ENCODE measurements at regions not wholly inside any gene's neighbourhood (a gene's known extent, or its start where the extent isn't known, plus 50 kb on each side); places are given as distances from the start of the nearest gene placed in this dataset.

- TF ChIP-seq HMGXB3 (CRISPR knock-in tag; IDR thresholded peaks at IDR 0.05; ENCODE audit: borderline replicate concordance): no peak
These were observed 187.8 kb upstream of the PTBP2 start (continued) for GRCh38 chr1:96533820-96534219.

DNA sequence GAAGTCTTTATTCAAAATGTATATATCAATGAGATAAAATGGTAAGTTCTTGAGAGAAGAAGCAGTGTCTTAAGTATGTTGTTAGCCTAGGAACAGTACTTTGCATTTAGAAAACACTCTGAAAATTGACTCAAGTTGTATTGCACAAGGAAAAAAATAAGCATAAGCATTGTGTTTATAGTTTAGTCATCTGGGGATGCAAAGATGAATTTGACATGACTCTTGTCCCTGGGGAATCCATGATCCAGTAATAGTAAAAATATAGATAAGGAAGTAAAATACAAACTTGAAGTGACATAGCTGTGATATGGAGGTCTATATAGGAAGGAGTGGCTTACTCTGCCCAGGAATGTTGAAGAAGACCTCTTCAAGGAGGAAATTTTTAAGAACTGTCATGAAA lies 185.0 kb upstream of the PTBP2 start:
- no TSS peak for BruUV-seq (replicated peaks)
- no peaks in the 10 kb centered on the region for H4K20me1 ChIP-seq (ENCODE audit: insufficient read depth, low read length)
- FAIRE-seq (no peak), DNase-seq (ENCODE audit: low spot score) (no peak), ATAC-seq (no peak)
- no peak overlapping the region for H2AFZ ChIP-seq (ENCODE audit: low read length)
- no peaks in the 10 kb centered on the region for H3K36me3 ChIP-seq (replicated peaks in 1 of 2; ENCODE audit: control insufficient read depth in 1 of 2, insufficient read depth in 2 of 2, low read length in 2 of 2)
- no peak overlapping the region for H3K9ac ChIP-seq (ENCODE audit: insufficient read depth, low read depth, low read length)
- H3K4me1 ChIP-seq (ENCODE audit: insufficient read depth, low read length): no peaks in the 10 kb centered on the region
- CTCF ChIA-PET (ENCODE audit: low intra/inter-chr PET ratio, low total read pairs): no interaction called here
- H3K9me3 ChIP-seq (ENCODE audit: low read length): no peaks in the 10 kb centered on the region
- no peak overlapping the region for H3K27ac ChIP-seq (ENCODE audit: extremely low read length, insufficient read depth, low read length)
- no peak overlapping the region for H3K4me3 ChIP-seq (replicated peaks in 1 of 3; ENCODE audit: insufficient read depth in 1 of 3, low read depth in 2 of 3, low read length in 3 of 3)
- no peaks in the 10 kb centered on the region for H3K27me3 ChIP-seq (ENCODE audit: control insufficient read depth in 1 of 2, insufficient read depth in 2 of 2, low read length in 2 of 2)
- H3K79me2 ChIP-seq (ENCODE audit: insufficient read depth, low read length): no peaks in the 10 kb centered on the region
- POLR2A ChIA-PET: no interaction called here
- no peak overlapping the region for H3K4me2 ChIP-seq (ENCODE audit: low read depth, low read length)
- intact Hi-C loops (cut with micrococcal nuclease; ENCODE audit: unreplicated experiment): loop anchor here (5.0 to 10.0 kb wide), 2 partner anchors 148 to 221 kb away; no protein-coding TSS in a partner anchor
- in situ Hi-C loops (cut with HindIII; ENCODE audit: extremely low pct_ligation_motif_present, low pct_unique_long_range_greater_than_20kb): loop anchor here (5.0 kb wide), 1 partner anchor 311 kb away; no protein-coding TSS in a partner anchor
- TF ChIP-seq TBP (CRISPR knock-in tag; IDR thresholded peaks at IDR 0.05) (no peak), ZBTB8A (CRISPR knock-in tag; IDR thresholded peaks at IDR 0.05; ENCODE audit: borderline replicate concordance, low read depth) (no peak), TOPORS (CRISPR knock-in tag; IDR thresholded peaks at IDR 0.05) (no peak), TBX2 (CRISPR knock-in tag; IDR thresholded peaks at IDR 0.05; ENCODE audit: borderline replicate concordance) (no peak), ZNF331 (CRISPR knock-in tag; IDR thresholded peaks at IDR 0.05) (no peak), EHMT2 (IDR thresholded peaks at IDR 0.05; ENCODE audit: borderline replicate concordance, low read depth, low read length) (no peak), NR2F2 (IDR thresholded peaks at IDR 0.05; ENCODE audit: borderline replicate concordance, low read depth) (no peak), KLF11 (CRISPR knock-in tag; IDR thresholded peaks at IDR 0.05) (no peak), ZNF576 (CRISPR knock-in tag; IDR thresholded peaks at IDR 0.05) (no peak), ELF1 (CRISPR knock-in tag; IDR thresholded peaks at IDR 0.05) (no peak)
- TF ChIP-seq, protein P1, sequence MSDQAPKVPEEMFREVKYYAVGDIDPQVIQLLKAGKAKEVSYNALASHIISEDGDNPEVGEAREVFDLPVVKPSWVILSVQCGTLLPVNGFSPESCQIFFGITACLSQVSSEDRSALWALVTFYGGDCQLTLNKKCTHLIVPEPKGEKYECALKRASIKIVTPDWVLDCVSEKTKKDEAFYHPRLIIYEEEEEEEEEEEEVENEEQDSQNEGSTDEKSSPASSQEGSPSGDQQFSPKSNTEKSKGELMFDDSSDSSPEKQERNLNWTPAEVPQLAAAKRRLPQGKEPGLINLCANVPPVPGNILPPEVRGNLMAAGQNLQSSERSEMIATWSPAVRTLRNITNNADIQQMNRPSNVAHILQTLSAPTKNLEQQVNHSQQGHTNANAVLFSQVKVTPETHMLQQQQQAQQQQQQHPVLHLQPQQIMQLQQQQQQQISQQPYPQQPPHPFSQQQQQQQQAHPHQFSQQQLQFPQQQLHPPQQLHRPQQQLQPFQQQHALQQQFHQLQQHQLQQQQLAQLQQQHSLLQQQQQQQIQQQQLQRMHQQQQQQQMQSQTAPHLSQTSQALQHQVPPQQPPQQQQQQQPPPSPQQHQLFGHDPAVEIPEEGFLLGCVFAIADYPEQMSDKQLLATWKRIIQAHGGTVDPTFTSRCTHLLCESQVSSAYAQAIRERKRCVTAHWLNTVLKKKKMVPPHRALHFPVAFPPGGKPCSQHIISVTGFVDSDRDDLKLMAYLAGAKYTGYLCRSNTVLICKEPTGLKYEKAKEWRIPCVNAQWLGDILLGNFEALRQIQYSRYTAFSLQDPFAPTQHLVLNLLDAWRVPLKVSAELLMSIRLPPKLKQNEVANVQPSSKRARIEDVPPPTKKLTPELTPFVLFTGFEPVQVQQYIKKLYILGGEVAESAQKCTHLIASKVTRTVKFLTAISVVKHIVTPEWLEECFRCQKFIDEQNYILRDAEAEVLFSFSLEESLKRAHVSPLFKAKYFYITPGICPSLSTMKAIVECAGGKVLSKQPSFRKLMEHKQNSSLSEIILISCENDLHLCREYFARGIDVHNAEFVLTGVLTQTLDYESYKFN (CRISPR knock-in tag; conservative IDR thresholded peaks at IDR 0.05): no peak
- TF ChIP-seq, protein P2, sequence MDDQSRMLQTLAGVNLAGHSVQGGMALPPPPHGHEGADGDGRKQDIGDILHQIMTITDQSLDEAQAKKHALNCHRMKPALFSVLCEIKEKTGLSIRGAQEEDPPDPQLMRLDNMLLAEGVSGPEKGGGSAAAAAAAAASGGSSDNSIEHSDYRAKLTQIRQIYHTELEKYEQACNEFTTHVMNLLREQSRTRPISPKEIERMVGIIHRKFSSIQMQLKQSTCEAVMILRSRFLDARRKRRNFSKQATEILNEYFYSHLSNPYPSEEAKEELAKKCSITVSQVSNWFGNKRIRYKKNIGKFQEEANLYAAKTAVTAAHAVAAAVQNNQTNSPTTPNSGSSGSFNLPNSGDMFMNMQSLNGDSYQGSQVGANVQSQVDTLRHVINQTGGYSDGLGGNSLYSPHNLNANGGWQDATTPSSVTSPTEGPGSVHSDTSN (CRISPR knock-in tag; IDR thresholded peaks at IDR 0.05; ENCODE audit: borderline replicate concordance): no peak
